ENCODE measurements at regions not wholly inside any gene's neighbourhood (a gene's known extent, or its start where the extent isn't known, plus 50 kb on each side); places are given as distances from the start of the nearest gene placed in this dataset.

- POLR2A ChIA-PET (ENCODE audit: low non-redundant PET): no interaction called here
- Histone ChIP-seq H3K9me3 (ENCODE audit: low read depth, low read length, poor library complexity, severe bottlenecking) (no peaks in the 10 kb centered on the region), H3K27me3 (replicated peaks; ENCODE audit: insufficient read depth, low read depth, low read length, poor library complexity) (no peaks in the 10 kb centered on the region), H3K36me3 (ENCODE audit: insufficient read depth, low read length, poor library complexity, severe bottlenecking) (no peaks in the 10 kb centered on the region), H3K27ac (ENCODE audit: low read depth, low read length, poor library complexity, severe bottlenecking) (no peak overlapping the region), H3K4me3 (ENCODE audit: low read depth, low read length, poor library complexity, severe bottlenecking) (no peak overlapping the region), H3K4me1 (ENCODE audit: insufficient read depth, low read length, poor library complexity, severe bottlenecking) (no peaks in the 10 kb centered on the region)
- CTCF ChIA-PET: no interaction called here
- TF ChIP-seq EZH2 (IDR thresholded peaks at IDR 0.05; ENCODE audit: borderline replicate concordance, low read depth, low read length, poor library complexity, severe bottlenecking): no peak
- no peak for TF ChIP-seq CTCF (conservative IDR thresholded peaks at IDR 0.05; ENCODE audit: low read depth, low read length)
- no TSS peak for BruUV-seq (replicated peaks)
- intact Hi-C loops (cut with micrococcal nuclease; ENCODE audit: unreplicated experiment): no loop called here
- DNase-seq (ENCODE audit: low spot score): no peak
These were observed 128.3 kb upstream of the TNR start for GRCh38 chr1:175871647-175872046.

- TF ChIP-seq CTCF (conservative IDR thresholded peaks at IDR 0.05; ENCODE audit: low read depth, low read length) (no peak), EZH2 (IDR thresholded peaks at IDR 0.05; ENCODE audit: borderline replicate concordance, low read depth, low read length, poor library complexity, severe bottlenecking) (no peak)
- no peak for DNase-seq (ENCODE audit: low spot score)
- Histone ChIP-seq H3K27ac (ENCODE audit: low read depth, low read length, poor library complexity, severe bottlenecking) (no peak overlapping the region), H3K36me3 (ENCODE audit: insufficient read depth, low read length, poor library complexity, severe bottlenecking) (no peaks in the 10 kb centered on the region), H3K4me1 (ENCODE audit: insufficient read depth, low read length, poor library complexity, severe bottlenecking) (peaks cover 4% of the 10 kb centered on the region), H3K4me3 (ENCODE audit: low read depth, low read length, poor library complexity, severe bottlenecking) (no peak overlapping the region), H3K9me3 (ENCODE audit: low read depth, low read length, poor library complexity, severe bottlenecking) (no peaks in the 10 kb centered on the region), H3K27me3 (replicated peaks; ENCODE audit: insufficient read depth, low read depth, low read length, poor library complexity) (no peaks in the 10 kb centered on the region)
- POLR2A ChIA-PET (ENCODE audit: low non-redundant PET): no interaction called here
- no TSS peak for BruUV-seq (replicated peaks)
- intact Hi-C loops (cut with micrococcal nuclease; ENCODE audit: unreplicated experiment): no loop called here
- CTCF ChIA-PET: no interaction called here
These were observed 126.8 kb upstream of the TNR start for GRCh38 chr1:175870217-175870616.

- DNase-seq (ENCODE audit: low spot score): no peak
- CTCF ChIA-PET: no interaction called here
- POLR2A ChIA-PET (ENCODE audit: low non-redundant PET): no interaction called here
- Histone ChIP-seq H3K36me3 (ENCODE audit: insufficient read depth, low read length, poor library complexity, severe bottlenecking) (no peaks in the 10 kb centered on the region), H3K4me1 (ENCODE audit: insufficient read depth, low read length, poor library complexity, severe bottlenecking) (peaks cover 9% of the 10 kb centered on the region), H3K27ac (ENCODE audit: low read depth, low read length, poor library complexity, severe bottlenecking) (no peak overlapping the region), H3K27me3 (replicated peaks; ENCODE audit: insufficient read depth, low read depth, low read length, poor library complexity) (no peaks in the 10 kb centered on the region), H3K9me3 (ENCODE audit: low read depth, low read length, poor library complexity, severe bottlenecking) (no peaks in the 10 kb centered on the region), H3K4me3 (ENCODE audit: low read depth, low read length, poor library complexity, severe bottlenecking) (no peak overlapping the region)
- no TSS peak for BruUV-seq (replicated peaks)
- intact Hi-C loops (cut with micrococcal nuclease; ENCODE audit: unreplicated experiment): no loop called here
- TF ChIP-seq CTCF (conservative IDR thresholded peaks at IDR 0.05; ENCODE audit: low read depth, low read length): no peak
- no peak for TF ChIP-seq EZH2 (IDR thresholded peaks at IDR 0.05; ENCODE audit: borderline replicate concordance, low read depth, low read length, poor library complexity, severe bottlenecking)
These were observed 123.4 kb upstream of the TNR start for GRCh38 chr1:175866776-175867175.

Data from A673 (cell line).